ENCODE measurements at regions not wholly inside any gene's neighbourhood (a gene's known extent, or its start where the extent isn't known, plus 50 kb on each side); places are given as distances from the start of the nearest gene placed in this dataset.

GRCh38 chr7:68754414-68754813 lies 843.9 kb upstream of the AUTS2 start:
- no peak for TF ChIP-seq POLR2A (IDR thresholded peaks at IDR 0.05)
- TF ChIP-seq, protein P1, sequence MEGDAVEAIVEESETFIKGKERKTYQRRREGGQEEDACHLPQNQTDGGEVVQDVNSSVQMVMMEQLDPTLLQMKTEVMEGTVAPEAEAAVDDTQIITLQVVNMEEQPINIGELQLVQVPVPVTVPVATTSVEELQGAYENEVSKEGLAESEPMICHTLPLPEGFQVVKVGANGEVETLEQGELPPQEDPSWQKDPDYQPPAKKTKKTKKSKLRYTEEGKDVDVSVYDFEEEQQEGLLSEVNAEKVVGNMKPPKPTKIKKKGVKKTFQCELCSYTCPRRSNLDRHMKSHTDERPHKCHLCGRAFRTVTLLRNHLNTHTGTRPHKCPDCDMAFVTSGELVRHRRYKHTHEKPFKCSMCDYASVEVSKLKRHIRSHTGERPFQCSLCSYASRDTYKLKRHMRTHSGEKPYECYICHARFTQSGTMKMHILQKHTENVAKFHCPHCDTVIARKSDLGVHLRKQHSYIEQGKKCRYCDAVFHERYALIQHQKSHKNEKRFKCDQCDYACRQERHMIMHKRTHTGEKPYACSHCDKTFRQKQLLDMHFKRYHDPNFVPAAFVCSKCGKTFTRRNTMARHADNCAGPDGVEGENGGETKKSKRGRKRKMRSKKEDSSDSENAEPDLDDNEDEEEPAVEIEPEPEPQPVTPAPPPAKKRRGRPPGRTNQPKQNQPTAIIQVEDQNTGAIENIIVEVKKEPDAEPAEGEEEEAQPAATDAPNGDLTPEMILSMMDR (IDR thresholded peaks at IDR 0.05) = no peak
